ENCODE measurements at regions not wholly inside any gene's neighbourhood (a gene's known extent, or its start where the extent isn't known, plus 50 kb on each side); places are given as distances from the start of the nearest gene placed in this dataset.
"Not testable (repeated sequence)": the region's sequence is repeated elsewhere in the genome, so short reads cannot be mapped to it uniquely, and the experiment has no call there.

GRCh38 chr20:40952136-40952535 is 76.5 kb upstream of the TOP1 start:
- Mint-ChIP-seq H3K27ac (no peak overlapping the region), H3K4me3 (ENCODE audit: low read depth) (no peak overlapping the region), H3K27me3 (peaks cover 38% of the 10 kb centered on the region), H3K36me3 (ENCODE audit: insufficient read depth) (no peaks in the 10 kb centered on the region), H3K4me1 (ENCODE audit: low read depth) (peaks cover 4% of the 10 kb centered on the region), H3K9me3 (ENCODE audit: low read depth) (no peaks in the 10 kb centered on the region)
- TF ChIP-seq CTCF (IDR thresholded peaks at IDR 0.05; ENCODE audit: unreplicated experiment): no peak
- no peak for DNase-seq (ENCODE audit: low spot score, unreplicated experiment)

GRCh38 chr20:40953416-40953815 is 75.2 kb upstream of the TOP1 start:
- TF ChIP-seq CTCF (IDR thresholded peaks at IDR 0.05; ENCODE audit: unreplicated experiment): no peak
- DNase-seq (ENCODE audit: low spot score, unreplicated experiment): no peak
- Mint-ChIP-seq H3K4me1 (ENCODE audit: low read depth) (peaks cover 4% of the 10 kb centered on the region), H3K9me3 (ENCODE audit: low read depth) (no peaks in the 10 kb centered on the region), H3K27ac (no peak overlapping the region), H3K36me3 (ENCODE audit: insufficient read depth) (no peaks in the 10 kb centered on the region), H3K27me3 (peaks cover 34% of the 10 kb centered on the region), H3K4me3 (ENCODE audit: low read depth) (no peak overlapping the region)

- H3K36me3 Mint-ChIP-seq (ENCODE audit: insufficient read depth): no peaks in the 10 kb centered on the region
- no peak for DNase-seq (ENCODE audit: low spot score, unreplicated experiment)
- no peak overlapping the region for H3K27ac Mint-ChIP-seq
- no peak for TF ChIP-seq CTCF (IDR thresholded peaks at IDR 0.05; ENCODE audit: unreplicated experiment)
- peaks cover 30% of the 10 kb centered on the region for H3K27me3 Mint-ChIP-seq
- peaks cover 8% of the 10 kb centered on the region for H3K4me1 Mint-ChIP-seq (ENCODE audit: low read depth)
- no peaks in the 10 kb centered on the region for H3K9me3 Mint-ChIP-seq (ENCODE audit: low read depth)
- no peak overlapping the region for H3K4me3 Mint-ChIP-seq (ENCODE audit: low read depth)
Observed at GRCh38 chr20:40953856-40954255, 74.8 kb upstream of the TOP1 start.

- H3K4me1 Mint-ChIP-seq (ENCODE audit: low read depth): peaks cover 10% of the 10 kb centered on the region
- H3K36me3 Mint-ChIP-seq (ENCODE audit: insufficient read depth): no peaks in the 10 kb centered on the region
- no peak for DNase-seq (ENCODE audit: low spot score, unreplicated experiment)
- no peaks in the 10 kb centered on the region for H3K9me3 Mint-ChIP-seq (ENCODE audit: low read depth)
- no peak for TF ChIP-seq CTCF (IDR thresholded peaks at IDR 0.05; ENCODE audit: unreplicated experiment)
- H3K4me3 Mint-ChIP-seq (ENCODE audit: low read depth): no peak overlapping the region
- peaks cover 24% of the 10 kb centered on the region for H3K27me3 Mint-ChIP-seq
- H3K27ac Mint-ChIP-seq: no peak overlapping the region
Observed at GRCh38 chr20:40954521-40955165, 74.0 kb upstream of the TOP1 start.

GRCh38 chr20:40955326-40955725 is 73.3 kb upstream of the TOP1 start:
- no peak overlapping the region for H3K27ac Mint-ChIP-seq
- H3K27me3 Mint-ChIP-seq: peaks cover 20% of the 10 kb centered on the region
- H3K4me3 Mint-ChIP-seq (ENCODE audit: low read depth): no peak overlapping the region
- no peak for DNase-seq (ENCODE audit: low spot score, unreplicated experiment)
- H3K36me3 Mint-ChIP-seq (ENCODE audit: insufficient read depth): no peaks in the 10 kb centered on the region
- H3K9me3 Mint-ChIP-seq (ENCODE audit: low read depth): no peaks in the 10 kb centered on the region
- TF ChIP-seq CTCF (IDR thresholded peaks at IDR 0.05; ENCODE audit: unreplicated experiment): no peak
- H3K4me1 Mint-ChIP-seq (ENCODE audit: low read depth): peaks cover 10% of the 10 kb centered on the region

- H3K4me1 Mint-ChIP-seq (ENCODE audit: low read depth); H3K27ac Mint-ChIP-seq; DNase-seq (ENCODE audit: low spot score, unreplicated experiment); H3K36me3 Mint-ChIP-seq (ENCODE audit: insufficient read depth); H3K4me3 Mint-ChIP-seq (ENCODE audit: low read depth); H3K9me3 Mint-ChIP-seq (ENCODE audit: low read depth): not testable (repeated sequence)
- H3K27me3 Mint-ChIP-seq: peaks cover 17% of the 10 kb centered on the region
Observed at GRCh38 chr20:40955826-40956225, 72.8 kb upstream of the TOP1 start.
